ENCODE measurements at regions not wholly inside any gene's neighbourhood (a gene's known extent, or its start where the extent isn't known, plus 50 kb on each side); places are given as distances from the start of the nearest gene placed in this dataset.

- TF ChIP-seq CTCF (IDR thresholded peaks at IDR 0.05) (no peak), ZFP36 (IDR thresholded peaks at IDR 0.05; ENCODE audit: borderline replicate concordance, partially characterized antibody) (no peak), EP300 (IDR thresholded peaks at IDR 0.05) (no peak), MYC (IDR thresholded peaks at IDR 0.05; ENCODE audit: borderline replicate concordance, low read length) (no peak), REST (IDR thresholded peaks at IDR 0.05) (no peak), USF2 (IDR thresholded peaks at IDR 0.05) (no peak), E2F6 (IDR thresholded peaks at IDR 0.05; ENCODE audit: borderline replicate concordance, low read depth) (no peak), HOXB13 (CRISPR knock-in tag; IDR thresholded peaks at IDR 0.05; ENCODE audit: low read depth) (no peak), JUN (IDR thresholded peaks at IDR 0.05) (no peak), MAX (IDR thresholded peaks at IDR 0.05) (no peak), NFE2L2 (conservative IDR thresholded peaks at IDR 0.05; ENCODE audit: low read length) (no peak)
Observed at GRCh38 chr2:214648520-214648919, 161.0 kb downstream of the BARD1 start.

Data from A549 (cell line).